ENCODE measurements at regions not wholly inside any gene's neighbourhood (a gene's known extent, or its start where the extent isn't known, plus 50 kb on each side); places are given as distances from the start of the nearest gene placed in this dataset.
"Not testable (repeated sequence)": the region's sequence is repeated elsewhere in the genome, so short reads cannot be mapped to it uniquely, and the experiment has no call there.

GRCh38 chr7:76852787-76853584 lies 179.2 kb downstream of the SPDYE17 start:
- CTCF ChIA-PET, POLR2A ChIA-PET: not testable (repeated sequence)

GRCh38 chr7:76852362-76852761 lies 179.8 kb downstream of the SPDYE17 start:
- CTCF ChIA-PET, POLR2A ChIA-PET: not testable (repeated sequence)

GRCh38 chr7:76851617-76852016 lies 180.5 kb downstream of the SPDYE17 start:
- CTCF ChIA-PET, POLR2A ChIA-PET: not testable (repeated sequence)

- CTCF ChIA-PET, POLR2A ChIA-PET: not testable (repeated sequence)
Observed at GRCh38 chr7:76849887-76850563, 182.1 kb downstream of the SPDYE17 start.

- CTCF ChIA-PET, POLR2A ChIA-PET: not testable (repeated sequence)
Observed at GRCh38 chr7:76839879-76840278, 192.3 kb downstream of the SPDYE17 start.

- POLR2A ChIA-PET, CTCF ChIA-PET: not testable (repeated sequence)
Observed at GRCh38 chr7:76839214-76839613, 192.9 kb downstream of the SPDYE17 start.

GRCh38 chr7:76838357-76838756 lies 193.8 kb downstream of the SPDYE17 start:
- POLR2A ChIA-PET, CTCF ChIA-PET: not testable (repeated sequence)

GRCh38 chr7:76829233-76829632 lies 202.2 kb upstream of the POMZP3 start:
- CTCF ChIA-PET: not testable (repeated sequence)

GRCh38 chr7:76826181-76826580 lies 199.1 kb upstream of the POMZP3 start:
- POLR2A ChIA-PET, CTCF ChIA-PET: not testable (repeated sequence)

More at GRCh38 chr7:76829233-76829632, 202.2 kb upstream of the POMZP3 start:
- POLR2A ChIA-PET: not testable (repeated sequence)

- POLR2A ChIA-PET, CTCF ChIA-PET: not testable (repeated sequence)
Observed at GRCh38 chr7:76809856-76810255, 182.8 kb upstream of the POMZP3 start.

- CTCF ChIA-PET: not testable (repeated sequence)
Observed at GRCh38 chr7:76807588-76808100, 180.6 kb upstream of the POMZP3 start.

GRCh38 chr7:76806460-76806859 lies 179.4 kb upstream of the POMZP3 start:
- CTCF ChIA-PET, POLR2A ChIA-PET: not testable (repeated sequence)

More at GRCh38 chr7:76807588-76808100, 180.6 kb upstream of the POMZP3 start:
- POLR2A ChIA-PET: not testable (repeated sequence)

GRCh38 chr7:76806010-76806409 lies 178.9 kb upstream of the POMZP3 start:
- CTCF ChIA-PET, POLR2A ChIA-PET: not testable (repeated sequence)

- POLR2A ChIA-PET, CTCF ChIA-PET: not testable (repeated sequence)
Observed at GRCh38 chr7:76805262-76805661, 178.2 kb upstream of the POMZP3 start.

- POLR2A ChIA-PET, CTCF ChIA-PET: not testable (repeated sequence)
Observed at GRCh38 chr7:76797639-76798038, 170.6 kb upstream of the POMZP3 start.

GRCh38 chr7:76780693-76781092 lies 153.6 kb upstream of the POMZP3 start:
- CTCF ChIA-PET, POLR2A ChIA-PET: not testable (repeated sequence)

- POLR2A ChIA-PET, CTCF ChIA-PET: not testable (repeated sequence)
Observed at GRCh38 chr7:76774279-76774678, 147.2 kb upstream of the POMZP3 start.

GRCh38 chr7:76771980-76772379 lies 144.9 kb upstream of the POMZP3 start:
- CTCF ChIA-PET, POLR2A ChIA-PET: not testable (repeated sequence)

- POLR2A ChIA-PET, CTCF ChIA-PET: not testable (repeated sequence)
Observed at GRCh38 chr7:76763977-76764376, 136.9 kb upstream of the POMZP3 start.

- CTCF ChIA-PET, POLR2A ChIA-PET: not testable (repeated sequence)
Observed at GRCh38 chr7:76760546-76761220, 133.6 kb upstream of the POMZP3 start.

- CTCF ChIA-PET, POLR2A ChIA-PET: not testable (repeated sequence)
Observed at GRCh38 chr7:76739538-76739937, 112.5 kb upstream of the POMZP3 start.

Measured in activated CD8-positive, alpha-beta memory T cell treated with anti-CD3 and anti-CD28 coated beads for 36 hours (primary cell).